ENCODE measurements at regions not wholly inside any gene's neighbourhood (a gene's known extent, or its start where the extent isn't known, plus 50 kb on each side); places are given as distances from the start of the nearest gene placed in this dataset.

GRCh38 chrX:35244088-35244741, 301.6 kb downstream of the FAM47B start (continued):
- TF ChIP-seq MTF2 (CRISPR knock-in tag; IDR thresholded peaks at IDR 0.05; ENCODE audit: borderline replicate concordance) (no peak), CREBL2 (CRISPR knock-in tag; IDR thresholded peaks at IDR 0.05; ENCODE audit: borderline replicate concordance) (no peak), TBX2 (CRISPR knock-in tag; IDR thresholded peaks at IDR 0.05; ENCODE audit: borderline replicate concordance) (no peak), ZSCAN22 (CRISPR knock-in tag; IDR thresholded peaks at IDR 0.05) (no peak)

GRCh38 chrX:35244796-35245508, 302.4 kb downstream of the FAM47B start:
- H3K27ac ChIP-seq (ENCODE audit: extremely low read length, insufficient read depth, low read length), result no peak overlapping the region
- FAIRE-seq, result no peak
- H3K4me2 ChIP-seq (ENCODE audit: low read depth, low read length), result no peak overlapping the region
- no peak for DNase-seq (ENCODE audit: low spot score)
- ChIA-PET CTCF (ENCODE audit: low intra/inter-chr PET ratio, low total read pairs) (no interaction called here), POLR2A (no interaction called here)
- 0% methylated on average over 3 of the region's 11 CpGs for WGBS (ENCODE audit: low lambda C conversion rate)
- H4K20me1 ChIP-seq (ENCODE audit: insufficient read depth, low read length), result no peaks in the 10 kb centered on the region
- no peak overlapping the region for H3K9ac ChIP-seq (ENCODE audit: insufficient read depth, low read depth, low read length)
- H3K27me3 ChIP-seq (ENCODE audit: control insufficient read depth in 1 of 2, insufficient read depth in 2 of 2, low read length in 2 of 2), result no peaks in the 10 kb centered on the region
- intact Hi-C loops (cut with micrococcal nuclease; ENCODE audit: unreplicated experiment) (no loop called here), in situ Hi-C loops (cut with HindIII; ENCODE audit: extremely low pct_ligation_motif_present, low pct_unique_long_range_greater_than_20kb) (no loop called here)
- no TSS peak for BruUV-seq (replicated peaks)
- no peak overlapping the region for H2AFZ ChIP-seq (ENCODE audit: low read length)
- no peaks in the 10 kb centered on the region for H3K79me2 ChIP-seq (ENCODE audit: insufficient read depth, low read length)
- no peak overlapping the region for H3K4me3 ChIP-seq (replicated peaks in 1 of 3; ENCODE audit: insufficient read depth in 1 of 3, low read depth in 2 of 3, low read length in 3 of 3)
- H3K4me1 ChIP-seq (ENCODE audit: insufficient read depth, low read length), result no peaks in the 10 kb centered on the region
- H3K36me3 ChIP-seq (replicated peaks in 1 of 2; ENCODE audit: control insufficient read depth in 1 of 2, insufficient read depth in 2 of 2, low read length in 2 of 2), result no peaks in the 10 kb centered on the region
- ATAC-seq, result no peak
- H3K9me3 ChIP-seq (ENCODE audit: low read length), result peaks cover 5% of the 10 kb centered on the region; the same call in 1 of the 2 replicates
- TF ChIP-seq RBAK (CRISPR knock-in tag; IDR thresholded peaks at IDR 0.05), result no peak
- no peak for TF ChIP-seq SOX6 (IDR thresholded peaks at IDR 0.05)
- TF ChIP-seq SOX6 (CRISPR knock-in tag; IDR thresholded peaks at IDR 0.05), result no peak
- TF ChIP-seq POLR2A (IDR thresholded peaks at IDR 0.05; ENCODE audit: insufficient read depth in 1 of 2, low read depth in 2 of 2, low read length in 2 of 2), result no peak
- TF ChIP-seq HDAC2 (CRISPR knock-in tag; IDR thresholded peaks at IDR 0.05), result no peak
- TF ChIP-seq TFE3 (CRISPR knock-in tag; IDR thresholded peaks at IDR 0.05), result no peak
- no peak for TF ChIP-seq ATF6 (CRISPR knock-in tag; conservative IDR thresholded peaks at IDR 0.05)
- TF ChIP-seq ZNF775 (CRISPR knock-in tag; IDR thresholded peaks at IDR 0.05; ENCODE audit: borderline replicate concordance), result no peak
- no peak for TF ChIP-seq ZNF251 (CRISPR knock-in tag; IDR thresholded peaks at IDR 0.05)
- TF ChIP-seq IRF1 (CRISPR knock-in tag; IDR thresholded peaks at IDR 0.05; ENCODE audit: low read depth), result no peak
- TF ChIP-seq KAT7 (CRISPR knock-in tag; IDR thresholded peaks at IDR 0.05; ENCODE audit: borderline replicate concordance), result no peak
- no peak for TF ChIP-seq ZNF615 (CRISPR knock-in tag; IDR thresholded peaks at IDR 0.05; ENCODE audit: borderline replicate concordance)
- TF ChIP-seq ZSCAN5A (CRISPR knock-in tag; IDR thresholded peaks at IDR 0.05; ENCODE audit: borderline replicate concordance), result no peak
- TF ChIP-seq ZZZ3 (CRISPR knock-in tag; IDR thresholded peaks at IDR 0.05; ENCODE audit: borderline replicate concordance), result no peak

Data from HepG2 (cell line).